Loucy (cell line): ENCODE measurements at regions not wholly inside any gene's neighbourhood (a gene's known extent, or its start where the extent isn't known, plus 50 kb on each side); places are given as distances from the start of the nearest gene placed in this dataset.

ENCODE experiments used
- H2AFZ ChIP-seq: fragments of 200-600 bp; sonication (generic); 2 replicates; pipeline ENCODE4 v1.6.0; 2016; ENCODE audit warnings: antibody characterized with exemption, mild to moderate bottlenecking, low read length, moderate library complexity
- H3F3A ChIP-seq: fragments of 200-600 bp; 2 replicates; pipeline ENCODE4 v1.6.0; 2016; ENCODE audit warnings: antibody characterized with exemption, low read depth, mild to moderate bottlenecking
- H3K27me3 ChIP-seq: fragments of 200-600 bp; sonication (generic); 2 replicates; pipeline ENCODE4 v1.6.1; 2014; ENCODE audit warnings: low read length, mild to moderate bottlenecking; ENCODE audit not compliant: insufficient read depth, poor library complexity, severe bottlenecking
- H3K36me3 ChIP-seq: fragments of 200-600 bp; sonication (generic); 2 replicates; pipeline ENCODE4 v1.6.1; 2016; ENCODE audit warnings: low read length; ENCODE audit not compliant: insufficient read depth
- H3K4me1 ChIP-seq: fragments of 200-600 bp; sonication (generic); 2 replicates; pipeline ENCODE4 v1.5.1; 2014; ENCODE audit warnings: low read length, mild to moderate bottlenecking; ENCODE audit not compliant: insufficient read depth, poor library complexity, severe bottlenecking
- H3K4me2 ChIP-seq: fragments of 200-600 bp; sonication (generic); 2 replicates; pipeline ENCODE4 v1.6.0; 2014; ENCODE audit warnings: antibody characterized with exemption, low read length, low read depth, mild to moderate bottlenecking; ENCODE audit not compliant: poor library complexity, severe bottlenecking
- H3K4me3 ChIP-seq: fragments of 200-600 bp; sonication (generic); 2 replicates; pipeline ENCODE4 v1.5.1; 2014; ENCODE audit warnings: low read length, mild to moderate bottlenecking, mixed read lengths; ENCODE audit not compliant: poor library complexity, severe bottlenecking
- H3K79me2 ChIP-seq: fragments of 200-600 bp; sonication (generic); 2 replicates; pipeline ENCODE4 v1.6.1; 2014; ENCODE audit warnings: low read length; ENCODE audit not compliant: insufficient read depth
- H3K9ac ChIP-seq: fragments of 200-600 bp; sonication (generic); 2 replicates; pipeline ENCODE4 v1.6.0; 2014; ENCODE audit warnings: mild to moderate bottlenecking, low read depth, low read length, moderate library complexity; ENCODE audit not compliant: poor library complexity, severe bottlenecking
- H3K9me2 ChIP-seq: fragments of 200-600 bp; sonication (generic); replicated peaks from 2 replicates; pipeline ENCODE4 v1.6.1; 2016; ENCODE audit warnings: low read depth, low read length, mixed read lengths
- H3K9me3 ChIP-seq: fragments of 200-600 bp; sonication (generic); 2 replicates; pipeline ENCODE4 v1.6.1; 2014; ENCODE audit warnings: mild to moderate bottlenecking, antibody characterized with exemption, low read length, low read depth; ENCODE audit not compliant: insufficient read depth
- H4K20me1 ChIP-seq: fragments of 200-600 bp; sonication (generic); 2 replicates; pipeline ENCODE4 v1.6.0; 2014; ENCODE audit warnings: antibody characterized with exemption, low read length, mild to moderate bottlenecking; ENCODE audit not compliant: insufficient read depth, poor library complexity, severe bottlenecking
- EZH2phosphoT487 ChIP-seq: fragments of 200-600 bp; IDR thresholded peaks from 2 replicates; pipeline ENCODE4 v1.6.1; 2018; ENCODE audit warnings: antibody characterized with exemption, mild to moderate bottlenecking, moderate library complexity, borderline replicate concordance
- TF ChIP-seq, protein P1 (sequence below): fragments of 200-600 bp; sonication (generic); conservative IDR thresholded peaks from 2 replicates; pipeline ENCODE4 v1.5.1; 2014; ENCODE audit warnings: mild to moderate bottlenecking, antibody characterized with exemption, low read length

DNA sequence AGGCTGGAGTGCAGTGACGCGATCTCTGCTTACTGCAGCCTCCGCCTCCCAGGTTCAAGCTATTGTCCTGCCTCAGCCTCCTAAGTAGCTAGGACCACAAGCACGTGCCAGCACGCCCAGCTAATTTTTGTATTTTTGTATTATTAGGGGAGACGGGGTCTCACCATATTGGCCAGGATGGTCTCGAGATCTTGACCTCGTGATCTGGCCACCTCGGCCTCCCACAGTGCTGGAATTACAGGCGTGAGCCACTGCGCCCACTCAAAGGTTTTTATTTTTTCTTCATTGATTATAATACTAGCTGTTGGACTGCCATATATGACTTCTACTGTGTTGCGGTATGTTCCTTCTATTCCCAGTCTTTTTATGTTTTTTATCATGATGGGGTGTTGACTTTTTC lies 569.7 kb upstream of the SLITRK6 start:
- no peak for TF ChIP-seq EZH2phosphoT487
- TF ChIP-seq, protein P1, sequence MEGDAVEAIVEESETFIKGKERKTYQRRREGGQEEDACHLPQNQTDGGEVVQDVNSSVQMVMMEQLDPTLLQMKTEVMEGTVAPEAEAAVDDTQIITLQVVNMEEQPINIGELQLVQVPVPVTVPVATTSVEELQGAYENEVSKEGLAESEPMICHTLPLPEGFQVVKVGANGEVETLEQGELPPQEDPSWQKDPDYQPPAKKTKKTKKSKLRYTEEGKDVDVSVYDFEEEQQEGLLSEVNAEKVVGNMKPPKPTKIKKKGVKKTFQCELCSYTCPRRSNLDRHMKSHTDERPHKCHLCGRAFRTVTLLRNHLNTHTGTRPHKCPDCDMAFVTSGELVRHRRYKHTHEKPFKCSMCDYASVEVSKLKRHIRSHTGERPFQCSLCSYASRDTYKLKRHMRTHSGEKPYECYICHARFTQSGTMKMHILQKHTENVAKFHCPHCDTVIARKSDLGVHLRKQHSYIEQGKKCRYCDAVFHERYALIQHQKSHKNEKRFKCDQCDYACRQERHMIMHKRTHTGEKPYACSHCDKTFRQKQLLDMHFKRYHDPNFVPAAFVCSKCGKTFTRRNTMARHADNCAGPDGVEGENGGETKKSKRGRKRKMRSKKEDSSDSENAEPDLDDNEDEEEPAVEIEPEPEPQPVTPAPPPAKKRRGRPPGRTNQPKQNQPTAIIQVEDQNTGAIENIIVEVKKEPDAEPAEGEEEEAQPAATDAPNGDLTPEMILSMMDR = no peak
- Histone ChIP-seq H3K36me3 (no peaks in the 10 kb centered on the region), H3F3A (no peaks in the 10 kb centered on the region)

DNA sequence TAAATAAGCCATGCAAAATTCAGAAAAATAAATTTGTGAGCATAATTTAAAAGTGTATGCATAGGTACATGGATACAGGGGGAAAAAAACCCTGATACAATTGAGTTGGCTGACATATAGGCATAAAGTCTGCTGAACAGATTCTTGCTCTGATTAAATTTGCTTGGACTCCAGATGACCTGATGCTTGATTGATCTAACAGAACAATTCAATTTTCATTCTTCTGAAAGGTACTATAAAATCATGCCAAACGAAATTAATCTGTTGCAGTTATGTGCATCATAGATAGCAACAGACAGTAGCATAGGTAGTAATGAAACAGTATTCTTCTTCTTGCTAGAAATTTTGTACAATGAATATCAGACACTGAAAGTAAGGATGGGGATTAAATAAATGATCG lies 578.2 kb upstream of the SLITRK6 start:
- H3K4me1 ChIP-seq = no peaks in the 10 kb centered on the region

More for the DNA sequence above, 569.7 kb upstream of the SLITRK6 start:
- Histone ChIP-seq H2AFZ (no peak overlapping the region), H3K9ac (no peak overlapping the region), H3K4me2 (no peak overlapping the region), H4K20me1 (no peaks in the 10 kb centered on the region), H3K79me2 (no peaks in the 10 kb centered on the region), H3K9me3 (0 out of 2 replicates have a peak, but pooled peaks cover 2% of the 10 kb centered on the region), H3K4me3 (no peak overlapping the region), H3K4me1 (no peaks in the 10 kb centered on the region), H3K9me2 (no peaks in the 10 kb centered on the region), H3K27me3 (no peaks in the 10 kb centered on the region)

DNA sequence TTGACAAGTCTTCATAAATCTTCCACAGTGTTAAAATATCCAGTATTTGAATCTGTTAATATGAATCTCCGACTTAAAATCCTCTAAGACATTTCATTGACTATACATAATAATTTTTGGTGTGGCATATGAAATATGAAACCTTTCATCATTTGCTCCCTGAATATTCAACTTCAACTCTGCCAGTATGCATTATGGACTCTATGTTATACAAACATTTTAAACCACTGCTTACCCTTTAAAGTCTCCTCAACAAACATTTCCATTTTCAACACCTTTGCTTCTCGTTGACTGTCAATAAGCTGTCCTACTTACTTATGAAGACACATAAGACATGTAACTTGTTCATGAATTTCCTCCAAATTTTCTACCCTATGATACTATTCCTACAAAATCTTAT lies 579.4 kb upstream of the SLITRK6 start:
- TF ChIP-seq, protein P1 = no peak
- no peak for TF ChIP-seq EZH2phosphoT487
- Histone ChIP-seq H3K4me2 (no peak overlapping the region), H3K36me3 (no peaks in the 10 kb centered on the region), H3K9me3 (no peaks in the 10 kb centered on the region), H3K9me2 (no peaks in the 10 kb centered on the region), H3K4me3 (no peak overlapping the region), H4K20me1 (no peaks in the 10 kb centered on the region), H3F3A (no peaks in the 10 kb centered on the region), H3K4me1 (no peaks in the 10 kb centered on the region), H3K27me3 (no peaks in the 10 kb centered on the region), H2AFZ (no peak overlapping the region), H3K79me2 (no peaks in the 10 kb centered on the region), H3K9ac (no peak overlapping the region)

More for the DNA sequence above, 578.2 kb upstream of the SLITRK6 start:
- Histone ChIP-seq H4K20me1 (no peaks in the 10 kb centered on the region), H3K27me3 (no peaks in the 10 kb centered on the region), H3K4me2 (no peak overlapping the region), H3K9ac (no peak overlapping the region), H3F3A (no peaks in the 10 kb centered on the region), H2AFZ (no peak overlapping the region), H3K9me2 (no peaks in the 10 kb centered on the region), H3K9me3 (no peaks in the 10 kb centered on the region), H3K79me2 (no peaks in the 10 kb centered on the region), H3K36me3 (no peaks in the 10 kb centered on the region), H3K4me3 (no peak overlapping the region)
- TF ChIP-seq, protein P1 = no peak
- no peak for TF ChIP-seq EZH2phosphoT487
